ENCODE measurements at regions not wholly inside any gene's neighbourhood (a gene's known extent, or its start where the extent isn't known, plus 50 kb on each side); places are given as distances from the start of the nearest gene placed in this dataset.
"Not testable (repeated sequence)": the region's sequence is repeated elsewhere in the genome, so short reads cannot be mapped to it uniquely, and the experiment has no call there.

GRCh38 chr4:20122198-20122988 is 129.3 kb upstream of the SLIT2 start:
- DNase-seq: no peak

- peak; percentile 12 for DNase-seq
Measured at GRCh38 chr4:20119141-20119540, 132.6 kb upstream of the SLIT2 start.

- no peak for DNase-seq
Measured at GRCh38 chr4:20109391-20109790, 142.3 kb upstream of the SLIT2 start.

GRCh38 chr4:20106921-20107320 is 144.8 kb upstream of the SLIT2 start:
- DNase-seq: no peak

- DNase-seq: no peak
Measured at GRCh38 chr4:20101831-20102230, 149.9 kb upstream of the SLIT2 start.

GRCh38 chr4:20096911-20097310 is 154.8 kb upstream of the SLIT2 start:
- DNase-seq: no peak

- DNase-seq: no peak
Measured at GRCh38 chr4:20095805-20096541, 155.7 kb upstream of the SLIT2 start.

- DNase-seq: no peak
Measured at GRCh38 chr4:20091781-20092180, 159.9 kb upstream of the SLIT2 start.

GRCh38 chr4:20087522-20087911 is 164.2 kb upstream of the SLIT2 start:
- no peak for DNase-seq

- DNase-seq: no peak
Measured at GRCh38 chr4:20086799-20087521, 164.7 kb upstream of the SLIT2 start.

- DNase-seq: no peak
Measured at GRCh38 chr4:20086067-20086798, 165.5 kb upstream of the SLIT2 start.

- no peak for DNase-seq
Measured at GRCh38 chr4:20085653-20086052, 166.1 kb upstream of the SLIT2 start.

GRCh38 chr4:20085156-20085555 is 166.5 kb upstream of the SLIT2 start:
- DNase-seq: no peak

- no peak for DNase-seq
Measured at GRCh38 chr4:20084488-20084887, 167.2 kb upstream of the SLIT2 start.

GRCh38 chr4:20078644-20079043 is 173.1 kb upstream of the SLIT2 start:
- DNase-seq: no peak

- peak; percentile 11 for DNase-seq
Measured at GRCh38 chr4:20075248-20075871, 176.3 kb upstream of the SLIT2 start.

- no peak for DNase-seq
Measured at GRCh38 chr4:20074450-20074849, 177.3 kb upstream of the SLIT2 start.

GRCh38 chr4:20065952-20066351 is 185.8 kb upstream of the SLIT2 start:
- no peak for DNase-seq

GRCh38 chr4:20062857-20063256 is 188.8 kb upstream of the SLIT2 start:
- not testable (repeated sequence) for DNase-seq

GRCh38 chr4:20062054-20062453 is 189.7 kb upstream of the SLIT2 start:
- DNase-seq: no peak

GRCh38 chr4:20050768-20051167 is 200.9 kb upstream of the SLIT2 start:
- no peak for DNase-seq

- DNase-seq: no peak
Measured at GRCh38 chr4:20049889-20050288, 201.8 kb upstream of the SLIT2 start.

Data from NCI-H1694 treated with DMSO at 0.1 percent for 48 hours (cell line).